K562 (cell line): ENCODE measurements at regions not wholly inside any gene's neighbourhood (a gene's known extent, or its start where the extent isn't known, plus 50 kb on each side); places are given as distances from the start of the nearest gene placed in this dataset.

Source experiments
- ATAC-seq: fragments of 200-7000 bp; cut with Tn5 transposase; 3 replicates; pipeline ENCODE4 v1.9.1; 2020; ENCODE audit warnings: moderate library complexity
- BruUV-seq: library from RNA; stranded (reverse); fragments of 400-500 nt; replicated peaks from 2 replicates; lab custom pipeline; 2021; lab: Mats Ljungman, UMichigan
- CTCF ChIA-PET: fragments of 300-600 bp; formaldehyde crosslinking; extraction: SDS; loops from one replicate; lab custom pipeline; 2021; ENCODE audit warnings: low intra/inter-chr PET ratio; lab: Yijun Ruan, JAX
- POLR2A ChIA-PET: fragments of 300-600, 350-650 bp; sonication (Branson Sonifier 250); formaldehyde crosslinking; extraction: SDS; loops from one replicate; lab custom pipeline; 2021; ENCODE audit warnings: antibody characterized with exemption, inconsistent platforms; lab: Yijun Ruan, JAX
- DNase-seq, 4 experiments: peaks; one replicate each; pipeline versions ENCODE4 v3.0.0 to v3.0.0-alpha.2; 2011 to 2018; ENCODE audit warnings: low spot score in 3 of 4, mixed read lengths in 3 of 4; ENCODE audit errors: extremely low read depth in 1 of 4
- FAIRE-seq: peaks from 2 replicates; lab custom pipeline; 2011; peaks lifted over from hg19 to GRCh38; lab: Jason Lieb, UNC
- H2AFZ ChIP-seq: 2 replicates; pipeline ENCODE4 v1.6.0; 2011; ENCODE audit warnings: low read depth, low read length, control low read depth, inconsistent platforms
- H3K27ac ChIP-seq: fragments of 200-600 bp; 3 replicates; pipeline ENCODE4 v1.8.0; 2011; ENCODE audit warnings: low read depth, mild to moderate bottlenecking, control low read depth, inconsistent platforms, low read length, moderate library complexity, mixed read lengths; ENCODE audit errors: extremely low read depth
- H3K27me3 ChIP-seq, 2 experiments: fragments of 300-600 bp in 1 of 2; 2 replicates in 1 of 2; 3 replicates in 1 of 2; pipeline versions ENCODE4 v1.6.0 to v1.8.0; 2011; ENCODE audit warnings: inconsistent platforms in 2 of 2, low read length in 2 of 2, mild to moderate bottlenecking in 1 of 2, mixed read lengths in 1 of 2, moderate library complexity in 1 of 2; ENCODE audit not compliant: control insufficient read depth in 2 of 2, insufficient read depth in 2 of 2
- H3K36me3 ChIP-seq: fragments of 300-600 bp; 3 replicates; pipeline ENCODE4 v1.8.0; 2011; ENCODE audit warnings: mild to moderate bottlenecking, low read length, inconsistent platforms; ENCODE audit not compliant: control insufficient read depth, insufficient read depth
- H3K4me1 ChIP-seq, 2 experiments: fragments of 200-600 bp in 1 of 2; replicated peaks in 1 of 2; 2 replicates in 1 of 2; 3 replicates in 1 of 2; pipeline versions ENCODE4 v1.5.1 to v1.8.0; 2011; ENCODE audit warnings: inconsistent platforms in 2 of 2, low read length in 2 of 2, mild to moderate bottlenecking in 1 of 2, mixed read lengths in 1 of 2, moderate library complexity in 1 of 2; ENCODE audit not compliant: control insufficient read depth in 2 of 2, insufficient read depth in 2 of 2
- H3K4me2 ChIP-seq: 2 replicates; pipeline ENCODE4 v1.6.1; 2011; ENCODE audit warnings: low read length, control low read depth, inconsistent platforms, mixed read lengths; ENCODE audit not compliant: insufficient read depth
- H3K4me3 ChIP-seq: fragments of 200-600 bp; sonication (generic), shearing (Covaris generic); 2 replicates; pipeline ENCODE4 v1.5.1; 2016; ENCODE audit warnings: control low read depth, inconsistent platforms
- H3K79me2 ChIP-seq: fragments of 200-600 bp; 3 replicates; pipeline ENCODE4 v1.8.0; 2011; ENCODE audit warnings: low read length, inconsistent platforms; ENCODE audit not compliant: control insufficient read depth, insufficient read depth
- H3K9ac ChIP-seq, 2 experiments: 2 replicates each; pipeline versions ENCODE4 v1.6.0 to v1.6.1; 2011; ENCODE audit warnings: low read depth in 2 of 2, low read length in 2 of 2, control low read depth in 1 of 2, inconsistent platforms in 1 of 2, mild to moderate bottlenecking in 1 of 2, mixed read lengths in 1 of 2; ENCODE audit not compliant: insufficient read depth in 1 of 2
- H3K9me1 ChIP-seq: one replicate; pipeline ENCODE4 v1.6.0; 2011; ENCODE audit warnings: inconsistent platforms, mild to moderate bottlenecking, low read length, moderate library complexity; ENCODE audit not compliant: control insufficient read depth, insufficient read depth
- H3K9me3 ChIP-seq: replicated peaks from 2 replicates; pipeline ENCODE4 v1.5.1; 2011; ENCODE audit warnings: low read depth, low read length, inconsistent platforms; ENCODE audit not compliant: control insufficient read depth, insufficient read depth
- H4K20me1 ChIP-seq: replicated peaks from 2 replicates; pipeline ENCODE4 v1.6.1; 2011; ENCODE audit warnings: low read length, inconsistent platforms, mixed read lengths; ENCODE audit not compliant: control insufficient read depth, insufficient read depth
- CBX8 ChIP-seq: fragments of 200-600 bp; sonication (generic); IDR thresholded peaks from 2 replicates; pipeline ENCODE4 v1.6.1; 2012; ENCODE audit warnings: borderline replicate concordance, mixed run types, low read depth, mild to moderate bottlenecking, moderate library complexity, mixed read lengths, low read length, control low read depth, inconsistent platforms; ENCODE audit not compliant: poor library complexity, severe bottlenecking; ENCODE audit errors: extremely low read depth
- CREB1 ChIP-seq, 2 experiments: sonication (generic) in 1 of 2; formaldehyde crosslinking in 1 of 2; IDR thresholded peaks; 2 replicates each; pipeline versions ENCODE4 v1.6.1 to v1.8.0; 2012 to 2022; ENCODE audit warnings: inconsistent platforms in 1 of 2, mild to moderate bottlenecking in 1 of 2, missing genetic modification reagents in 1 of 2, moderate library complexity in 1 of 2
- CSDE1 ChIP-seq, 2 experiments: fragments of 450-650 bp; IDR thresholded peaks; 2 replicates each; pipeline ENCODE4 v1.6.1; 2016; ENCODE audit warnings: mild to moderate bottlenecking in 1 of 2
- GATAD2B ChIP-seq: fragments of 450-650 bp; IDR thresholded peaks from 2 replicates; pipeline ENCODE4 v1.6.1; 2017; ENCODE audit warnings: mild to moderate bottlenecking, borderline replicate concordance
- KDM1A ChIP-seq, 2 experiments: fragments of 450-650 bp; IDR thresholded peaks; 2 replicates each; pipeline ENCODE4 v1.6.1; 2016; ENCODE audit warnings: mild to moderate bottlenecking in 2 of 2
- MCM2 ChIP-seq: fragments of 450-650 bp; IDR thresholded peaks from 2 replicates; pipeline ENCODE4 v1.6.1; 2017; ENCODE audit warnings: low read depth, mild to moderate bottlenecking
- MCM5 ChIP-seq: fragments of 450-650 bp; IDR thresholded peaks from 2 replicates; pipeline ENCODE4 v1.6.1; 2016; ENCODE audit warnings: low read depth
- NCOA1 ChIP-seq: fragments of 450-650 bp; IDR thresholded peaks from 2 replicates; pipeline ENCODE4 v1.6.1; 2016; ENCODE audit warnings: low read depth
- NR2C1 ChIP-seq, 2 experiments: fragments of 450-650 bp; IDR thresholded peaks; 2 replicates each; pipeline ENCODE4 v1.6.1; 2017; ENCODE audit warnings: mild to moderate bottlenecking in 2 of 2, antibody characterized with exemption in 1 of 2, inconsistent platforms in 1 of 2, missing compliant biosample characterization in 1 of 2, missing genetic modification characterization in 1 of 2
- PCBP2 ChIP-seq: fragments of 200-400 bp; formaldehyde crosslinking; IDR thresholded peaks from 2 replicates; pipeline ENCODE4 v1.6.1; 2018; ENCODE audit warnings: low read length, low read depth, mild to moderate bottlenecking, moderate library complexity; ENCODE audit not compliant: poor library complexity, severe bottlenecking
- PHB2 ChIP-seq: fragments of 450-650 bp; IDR thresholded peaks from 2 replicates; pipeline ENCODE4 v1.6.1; 2017; ENCODE audit warnings: low read depth
- PTRF ChIP-seq: fragments of 450-650 bp; IDR thresholded peaks from 2 replicates; pipeline ENCODE4 v1.6.1; 2016; ENCODE audit warnings: mild to moderate bottlenecking, missing genetic modification characterization, missing compliant biosample characterization
- SREBF2 ChIP-seq: sonication (generic); formaldehyde crosslinking; IDR thresholded peaks from 2 replicates; pipeline ENCODE4 v1.4.0; 2020; ENCODE audit warnings: mild to moderate bottlenecking, missing genetic modification reagents
- TEAD2 ChIP-seq: fragments of 450-650 bp; IDR thresholded peaks from 2 replicates; pipeline ENCODE4 v1.6.1; 2016; ENCODE audit warnings: missing genetic modification characterization, control low read depth, missing compliant biosample characterization
- ZNF239 ChIP-seq: fragments of 250-450 bp; sonication (Bioruptor Pico); IDR thresholded peaks from 2 replicates; pipeline ENCODE4 v1.4.0; 2020; ENCODE audit warnings: mild to moderate bottlenecking
- WGBS: fragments of 100-300 bp; shearing (Covaris generic); methylation state at CpG from one replicate; pipeline ENCODE4 v1.1.6; 2016; ENCODE audit warnings: low coverage, mixed read lengths; ENCODE audit not compliant: insufficient coverage; ENCODE audit errors: missing lambda C conversion rate; 5-methylcytosine and 5-hydroxymethylcytosine counted together
- in situ Hi-C: fragments of 300-500 bp; cut with MboI; formaldehyde crosslinking; loops from 4 replicates; pipeline ENCODE4 v1.15.0; 2018; ENCODE audit warnings: inconsistent platforms, mixed read lengths
- intact Hi-C: fragments of 100-400 bp; cut with micrococcal nuclease; formaldehyde crosslinking; loops from 2 replicates; pipeline ENCODE4 v1.14.2; 2022
- TF ChIP-seq, protein P1 (sequence below): fragments of 450-650 bp; IDR thresholded peaks from 2 replicates; pipeline ENCODE4 v1.6.1; 2016; ENCODE audit warnings: low read depth

DNA sequence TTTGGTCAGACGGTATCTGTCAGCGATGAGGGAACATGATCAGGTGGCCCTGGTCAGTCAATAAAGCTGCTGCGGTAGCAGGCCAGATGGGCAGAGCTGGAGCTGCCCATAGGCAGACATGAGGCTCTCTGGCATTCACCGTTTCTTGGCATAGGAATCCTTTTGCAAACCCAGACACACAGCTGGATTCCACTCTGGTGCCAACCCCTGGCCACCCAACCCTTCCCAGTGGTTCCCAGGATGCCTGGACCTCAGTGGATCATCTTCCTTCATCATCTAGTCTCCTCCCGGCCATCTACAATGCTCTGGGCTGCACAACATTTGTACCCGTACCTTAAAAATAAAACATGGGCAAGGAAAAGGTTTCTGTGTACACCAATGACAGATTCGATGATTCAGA lies 68.3 kb upstream of the ACTRT2 start:
- DNase-seq: no peak
- Histone ChIP-seq H3K9me1 (no peaks in the 10 kb centered on the region), H4K20me1 (no peaks in the 10 kb centered on the region), H3K27me3 (peaks cover 7 to 28% of the 10 kb centered on the region in 2 experiments; a peak in 3 of 5 replicates), H3K4me1 (no peaks in the 10 kb centered on the region), H3K27ac (no peak overlapping the region), H3K9ac (no peak overlapping the region), H3K79me2 (no peaks in the 10 kb centered on the region), H3K9me3 (no peaks in the 10 kb centered on the region; the same call in 1 of the 2 replicates), H3K36me3 (no peaks in the 10 kb centered on the region), H2AFZ (no peak overlapping the region), H3K4me3 (no peak overlapping the region), H3K4me2 (no peak overlapping the region)
- no peak for ATAC-seq
- WGBS: 0% methylated on average over 7 of the region's 7 CpGs
- ChIA-PET POLR2A (interaction anchor here (0.7 kb wide), 1 partner anchor 367 kb away, joined by 3 read pairs; no protein-coding TSS in a partner anchor), CTCF (no interaction called here)
- intact Hi-C loops: no loop called here
- TF ChIP-seq MCM2: no peak
- TF ChIP-seq CSDE1 (IDR thresholded peaks at IDR 0.05): no peak
- TF ChIP-seq PCBP2: no peak
- TF ChIP-seq CREB1 (IDR thresholded peaks at IDR 0.05): no peak
- TF ChIP-seq CREB1 (CRISPR knock-in tag; IDR thresholded peaks at IDR 0.05): no peak
- TF ChIP-seq CBX8: no peak
- no peak for TF ChIP-seq PHB2
- TF ChIP-seq NR2C1 (IDR thresholded peaks at IDR 0.05): no peak
- no peak for TF ChIP-seq NR2C1 (tag; IDR thresholded peaks at IDR 0.05)
- TF ChIP-seq KDM1A (IDR thresholded peaks at IDR 0.05): no peak
- TF ChIP-seq GATAD2B: no peak
- no peak for TF ChIP-seq NCOA1
- no peak for TF ChIP-seq PTRF (tag)
- TF ChIP-seq MCM5: no peak
- no peak for TF ChIP-seq SREBF2
- TF ChIP-seq TEAD2 (tag): no peak
- TF ChIP-seq, protein P1, sequence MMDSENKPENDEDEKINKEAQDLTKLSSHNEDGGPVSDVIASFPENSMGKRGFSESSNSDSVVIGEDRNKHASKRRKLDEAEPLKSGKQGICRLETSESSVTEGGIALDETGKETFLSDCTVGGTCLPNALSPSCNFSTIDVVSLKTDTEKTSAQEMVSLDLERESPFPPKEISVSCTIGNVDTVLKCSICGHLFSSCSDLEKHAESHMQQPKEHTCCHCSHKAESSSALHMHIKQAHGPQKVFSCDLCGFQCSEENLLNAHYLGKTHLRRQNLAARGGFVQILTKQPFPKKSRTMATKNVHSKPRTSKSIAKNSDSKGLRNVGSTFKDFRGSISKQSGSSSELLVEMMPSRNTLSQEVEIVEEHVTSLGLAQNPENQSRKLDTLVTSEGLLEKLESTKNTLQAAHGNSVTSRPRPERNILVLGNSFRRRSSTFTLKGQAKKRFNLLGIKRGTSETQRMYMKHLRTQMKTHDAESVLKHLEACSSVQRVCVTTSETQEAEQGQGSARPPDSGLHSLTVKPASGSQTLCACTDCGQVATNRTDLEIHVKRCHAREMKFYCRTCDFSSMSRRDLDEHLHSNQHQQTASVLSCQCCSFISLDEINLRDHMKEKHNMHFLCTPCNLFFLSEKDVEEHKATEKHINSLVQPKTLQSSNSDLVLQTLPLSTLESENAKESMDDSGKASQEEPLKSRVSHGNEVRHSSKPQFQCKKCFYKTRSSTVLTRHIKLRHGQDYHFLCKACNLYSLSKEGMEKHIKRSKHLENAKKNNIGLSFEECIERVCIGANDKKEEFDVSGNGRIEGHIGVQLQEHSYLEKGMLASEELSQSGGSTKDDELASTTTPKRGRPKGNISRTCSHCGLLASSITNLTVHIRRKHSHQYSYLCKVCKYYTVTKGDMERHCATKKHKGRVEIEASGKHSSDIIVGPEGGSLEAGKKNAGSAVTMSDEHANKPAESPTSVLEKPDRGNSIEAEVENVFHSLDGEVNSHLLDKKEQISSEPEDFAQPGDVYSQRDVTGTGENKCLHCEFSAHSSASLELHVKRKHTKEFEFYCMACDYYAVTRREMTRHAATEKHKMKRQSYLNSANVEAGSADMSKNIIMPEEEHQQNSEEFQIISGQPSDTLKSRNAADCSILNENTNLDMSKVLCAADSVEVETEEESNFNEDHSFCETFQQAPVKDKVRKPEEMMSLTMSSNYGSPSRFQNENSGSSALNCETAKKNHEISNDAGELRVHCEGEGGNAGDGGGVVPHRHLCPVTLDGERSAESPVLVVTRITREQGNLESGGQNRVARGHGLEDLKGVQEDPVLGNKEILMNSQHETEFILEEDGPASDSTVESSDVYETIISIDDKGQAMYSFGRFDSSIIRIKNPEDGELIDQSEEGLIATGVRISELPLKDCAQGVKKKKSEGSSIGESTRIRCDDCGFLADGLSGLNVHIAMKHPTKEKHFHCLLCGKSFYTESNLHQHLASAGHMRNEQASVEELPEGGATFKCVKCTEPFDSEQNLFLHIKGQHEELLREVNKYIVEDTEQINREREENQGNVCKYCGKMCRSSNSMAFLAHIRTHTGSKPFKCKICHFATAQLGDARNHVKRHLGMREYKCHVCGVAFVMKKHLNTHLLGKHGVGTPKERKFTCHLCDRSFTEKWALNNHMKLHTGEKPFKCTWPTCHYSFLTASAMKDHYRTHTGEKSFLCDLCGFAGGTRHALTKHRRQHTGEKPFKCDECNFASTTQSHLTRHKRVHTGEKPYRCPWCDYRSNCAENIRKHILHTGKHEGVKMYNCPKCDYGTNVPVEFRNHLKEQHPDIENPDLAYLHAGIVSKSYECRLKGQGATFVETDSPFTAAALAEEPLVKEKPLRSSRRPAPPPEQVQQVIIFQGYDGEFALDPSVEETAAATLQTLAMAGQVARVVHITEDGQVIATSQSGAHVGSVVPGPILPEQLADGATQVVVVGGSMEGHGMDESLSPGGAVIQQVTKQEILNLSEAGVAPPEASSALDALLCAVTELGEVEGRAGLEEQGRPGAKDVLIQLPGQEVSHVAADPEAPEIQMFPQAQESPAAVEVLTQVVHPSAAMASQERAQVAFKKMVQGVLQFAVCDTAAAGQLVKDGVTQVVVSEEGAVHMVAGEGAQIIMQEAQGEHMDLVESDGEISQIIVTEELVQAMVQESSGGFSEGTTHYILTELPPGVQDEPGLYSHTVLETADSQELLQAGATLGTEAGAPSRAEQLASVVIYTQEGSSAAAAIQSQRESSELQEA: no peak
- TF ChIP-seq ZNF239 (CRISPR knock-in tag): no peak
- BruUV-seq: no TSS peak
- in situ Hi-C loops: no loop called here
- no peak for FAIRE-seq
